ENCODE measurements at regions not wholly inside any gene's neighbourhood (a gene's known extent, or its start where the extent isn't known, plus 50 kb on each side); places are given as distances from the start of the nearest gene placed in this dataset.

- TF ChIP-seq TP53 (CRISPR knock-in tag; IDR thresholded peaks at IDR 0.05) (no peak), EP300 (IDR thresholded peaks at IDR 0.05) (no peak), CHD2 (IDR thresholded peaks at IDR 0.05; ENCODE audit: low read length, partially characterized antibody) (no peak), RARB (CRISPR knock-in tag; IDR thresholded peaks at IDR 0.05) (no peak), KDM1A (IDR thresholded peaks at IDR 0.05; ENCODE audit: low read depth) (no peak), GATA3 (IDR thresholded peaks at IDR 0.05; ENCODE audit: borderline replicate concordance) (no peak), NPAS2 (CRISPR knock-in tag; IDR thresholded peaks at IDR 0.05; ENCODE audit: borderline replicate concordance) (no peak)
- TF ChIP-seq, protein P1, sequence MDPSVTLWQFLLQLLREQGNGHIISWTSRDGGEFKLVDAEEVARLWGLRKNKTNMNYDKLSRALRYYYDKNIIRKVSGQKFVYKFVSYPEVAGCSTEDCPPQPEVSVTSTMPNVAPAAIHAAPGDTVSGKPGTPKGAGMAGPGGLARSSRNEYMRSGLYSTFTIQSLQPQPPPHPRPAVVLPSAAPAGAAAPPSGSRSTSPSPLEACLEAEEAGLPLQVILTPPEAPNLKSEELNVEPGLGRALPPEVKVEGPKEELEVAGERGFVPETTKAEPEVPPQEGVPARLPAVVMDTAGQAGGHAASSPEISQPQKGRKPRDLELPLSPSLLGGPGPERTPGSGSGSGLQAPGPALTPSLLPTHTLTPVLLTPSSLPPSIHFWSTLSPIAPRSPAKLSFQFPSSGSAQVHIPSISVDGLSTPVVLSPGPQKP (IDR thresholded peaks at IDR 0.05; ENCODE audit: low read depth, low read length), result no peak
- 44% methylated on average over 2 of the region's 2 CpGs for WGBS (ENCODE audit: missing lambda C conversion rate)
- no peak overlapping the region for H3K4me2 ChIP-seq
- DNase-seq (ENCODE audit: low read depth in 1 of 2, low spot score in 1 of 2) (no peak), FAIRE-seq (no peak), ATAC-seq (no peak)
- H3K4me1 ChIP-seq, result no peaks in the 10 kb centered on the region
- H3K4me3 ChIP-seq, result no peak overlapping the region
- H3K27ac ChIP-seq, result no peak overlapping the region
- ChIA-PET CTCF (no interaction called here), POLR2A (no interaction called here)
- H3K9me3 ChIP-seq, result no peaks in the 10 kb centered on the region
Measured at GRCh38 chr4:34138385-34138784, 2105.9 kb downstream of the ARAP2 start.

DNA sequence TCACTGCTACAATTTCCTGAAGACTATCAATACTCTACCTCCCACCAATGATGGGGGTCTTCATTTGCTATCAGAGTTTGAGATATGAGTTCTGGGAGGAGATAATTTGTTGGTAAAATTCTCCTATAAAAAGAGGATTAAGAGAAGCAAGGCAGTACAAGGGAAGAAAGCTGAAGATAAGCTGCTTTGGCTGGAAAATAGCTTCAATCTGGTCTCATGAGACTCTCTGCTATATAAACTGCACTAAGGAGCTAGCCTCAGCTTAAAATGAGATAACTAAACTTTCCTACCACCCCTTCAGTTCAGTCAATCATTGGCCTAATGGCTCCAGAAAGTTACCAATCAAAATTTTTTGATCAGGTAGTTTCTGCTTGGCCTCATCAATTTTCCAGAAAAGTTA lies 2105.0 kb downstream of the ARAP2 start:
- H3K27ac ChIP-seq, result no peak overlapping the region
- no peaks in the 10 kb centered on the region for H3K9me3 ChIP-seq
- DNase-seq (ENCODE audit: low read depth in 1 of 2, low spot score in 1 of 2) (no peak), FAIRE-seq (no peak), ATAC-seq (no peak)
- TF ChIP-seq CBX8 (IDR thresholded peaks at IDR 0.05) (no peak), KDM5A (IDR thresholded peaks at IDR 0.05) (no peak), BHLHE40 (IDR thresholded peaks at IDR 0.05; ENCODE audit: low read depth, low read length) (no peak), E2F6 (IDR thresholded peaks at IDR 0.05; ENCODE audit: borderline replicate concordance, low read depth) (no peak), CHD2 (IDR thresholded peaks at IDR 0.05; ENCODE audit: low read length, partially characterized antibody) (no peak), HOXB13 (CRISPR knock-in tag; IDR thresholded peaks at IDR 0.05; ENCODE audit: low read depth) (no peak), ZNF302 (CRISPR knock-in tag; IDR thresholded peaks at IDR 0.05) (no peak), CHD4 (IDR thresholded peaks at IDR 0.05; ENCODE audit: borderline replicate concordance) (no peak), MAZ (IDR thresholded peaks at IDR 0.05; ENCODE audit: borderline replicate concordance, low read depth, low read length) (no peak), ZFP36 (IDR thresholded peaks at IDR 0.05; ENCODE audit: borderline replicate concordance, partially characterized antibody) (no peak), JUN (IDR thresholded peaks at IDR 0.05) (no peak)
- ChIA-PET CTCF (no interaction called here), POLR2A (no interaction called here)
- H3K4me3 ChIP-seq, result no peak overlapping the region
- H3K4me2 ChIP-seq, result no peak overlapping the region
- no peaks in the 10 kb centered on the region for H3K4me1 ChIP-seq

DNA sequence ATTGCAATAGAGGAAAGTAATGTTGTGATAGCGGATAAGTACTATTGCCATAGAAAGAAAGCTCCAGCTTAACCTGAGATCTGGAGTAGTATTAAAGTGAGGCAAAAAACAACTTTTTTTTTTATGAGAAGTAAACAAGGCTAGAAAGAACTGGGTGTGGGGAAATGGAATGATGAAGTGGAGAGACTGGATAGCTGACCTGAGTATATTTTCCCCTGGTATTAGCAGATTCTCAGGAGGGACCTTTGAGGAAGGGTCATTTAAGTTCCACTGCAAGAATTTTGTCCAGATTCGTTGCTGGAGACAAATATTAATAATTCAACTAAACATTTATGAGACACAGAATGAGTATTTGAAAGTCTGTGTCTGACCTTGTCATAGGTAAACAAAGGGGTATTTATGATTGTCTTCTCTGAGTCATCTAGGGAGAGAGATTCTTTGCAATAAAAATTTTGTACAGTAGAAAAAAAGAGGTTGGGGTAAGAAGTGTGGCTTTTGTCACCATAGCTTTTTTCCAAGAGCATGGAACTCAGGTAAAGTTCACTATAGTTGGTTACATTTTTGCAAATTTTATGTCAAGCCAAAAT lies 2095.9 kb downstream of the ARAP2 start:
- ATAC-seq, result peak in 1 of 2 experiments; percentile 74; a peak in 4 of 6 replicates
- no peaks in the 10 kb centered on the region for H3K9me3 ChIP-seq
- peak overlapping the region; percentile 9 to 66; a peak in 5 of 6 replicates for H3K27ac ChIP-seq
- no peak for FAIRE-seq
- H3K4me1 ChIP-seq, result peaks cover 14% of the 10 kb centered on the region; the same call in 2 of the 3 replicates
- CTCF ChIA-PET, result no interaction called here
- peak overlapping the region; percentile 39 for H3K4me2 ChIP-seq
- H3K4me3 ChIP-seq, result no peak overlapping the region
- 24% methylated on average over 2 of the region's 2 CpGs for WGBS (ENCODE audit: missing lambda C conversion rate)
- DNase-seq (ENCODE audit: low read depth in 1 of 2, low spot score in 1 of 2), result peak; percentile 2 to 66
- POLR2A ChIA-PET, result no interaction called here
- TF ChIP-seq CBX2 (IDR thresholded peaks at IDR 0.05; ENCODE audit: borderline replicate concordance, low read depth) (no peak), JUNB (IDR thresholded peaks at IDR 0.05) (peak; percentile 57), RAD21 (conservative IDR thresholded peaks at IDR 0.05 in 1 of 2, IDR thresholded peaks at IDR 0.05 in 1 of 2) (no peak), GATA3 (IDR thresholded peaks at IDR 0.05; ENCODE audit: borderline replicate concordance) (peak; percentile 75; the same call in 1 of the 2 replicates), FOSL2 (IDR thresholded peaks at IDR 0.05) (no peak), FOSL2 (CRISPR knock-in tag; IDR thresholded peaks at IDR 0.05) (peak; percentile 70), EHMT2 (IDR thresholded peaks at IDR 0.05; ENCODE audit: low read depth) (no peak), ZFP36 (IDR thresholded peaks at IDR 0.05; ENCODE audit: borderline replicate concordance, partially characterized antibody) (no peak), EP300 (IDR thresholded peaks at IDR 0.05) (0 out of 5 replicates have a peak, but pooled peaks of 1 of the 2 experiments have one; percentile 16), RCOR1 (IDR thresholded peaks at IDR 0.05; ENCODE audit: low read depth, low read length) (no peak)
- TF ChIP-seq, protein P1 (IDR thresholded peaks at IDR 0.05; ENCODE audit: low read depth, low read length), result no peak
- TF ChIP-seq, protein P2, sequence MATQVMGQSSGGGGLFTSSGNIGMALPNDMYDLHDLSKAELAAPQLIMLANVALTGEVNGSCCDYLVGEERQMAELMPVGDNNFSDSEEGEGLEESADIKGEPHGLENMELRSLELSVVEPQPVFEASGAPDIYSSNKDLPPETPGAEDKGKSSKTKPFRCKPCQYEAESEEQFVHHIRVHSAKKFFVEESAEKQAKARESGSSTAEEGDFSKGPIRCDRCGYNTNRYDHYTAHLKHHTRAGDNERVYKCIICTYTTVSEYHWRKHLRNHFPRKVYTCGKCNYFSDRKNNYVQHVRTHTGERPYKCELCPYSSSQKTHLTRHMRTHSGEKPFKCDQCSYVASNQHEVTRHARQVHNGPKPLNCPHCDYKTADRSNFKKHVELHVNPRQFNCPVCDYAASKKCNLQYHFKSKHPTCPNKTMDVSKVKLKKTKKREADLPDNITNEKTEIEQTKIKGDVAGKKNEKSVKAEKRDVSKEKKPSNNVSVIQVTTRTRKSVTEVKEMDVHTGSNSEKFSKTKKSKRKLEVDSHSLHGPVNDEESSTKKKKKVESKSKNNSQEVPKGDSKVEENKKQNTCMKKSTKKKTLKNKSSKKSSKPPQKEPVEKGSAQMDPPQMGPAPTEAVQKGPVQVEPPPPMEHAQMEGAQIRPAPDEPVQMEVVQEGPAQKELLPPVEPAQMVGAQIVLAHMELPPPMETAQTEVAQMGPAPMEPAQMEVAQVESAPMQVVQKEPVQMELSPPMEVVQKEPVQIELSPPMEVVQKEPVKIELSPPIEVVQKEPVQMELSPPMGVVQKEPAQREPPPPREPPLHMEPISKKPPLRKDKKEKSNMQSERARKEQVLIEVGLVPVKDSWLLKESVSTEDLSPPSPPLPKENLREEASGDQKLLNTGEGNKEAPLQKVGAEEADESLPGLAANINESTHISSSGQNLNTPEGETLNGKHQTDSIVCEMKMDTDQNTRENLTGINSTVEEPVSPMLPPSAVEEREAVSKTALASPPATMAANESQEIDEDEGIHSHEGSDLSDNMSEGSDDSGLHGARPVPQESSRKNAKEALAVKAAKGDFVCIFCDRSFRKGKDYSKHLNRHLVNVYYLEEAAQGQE (IDR thresholded peaks at IDR 0.05), result no peak
